ENCODE measurements at regions not wholly inside any gene's neighbourhood (a gene's known extent, or its start where the extent isn't known, plus 50 kb on each side); places are given as distances from the start of the nearest gene placed in this dataset.

DNA sequence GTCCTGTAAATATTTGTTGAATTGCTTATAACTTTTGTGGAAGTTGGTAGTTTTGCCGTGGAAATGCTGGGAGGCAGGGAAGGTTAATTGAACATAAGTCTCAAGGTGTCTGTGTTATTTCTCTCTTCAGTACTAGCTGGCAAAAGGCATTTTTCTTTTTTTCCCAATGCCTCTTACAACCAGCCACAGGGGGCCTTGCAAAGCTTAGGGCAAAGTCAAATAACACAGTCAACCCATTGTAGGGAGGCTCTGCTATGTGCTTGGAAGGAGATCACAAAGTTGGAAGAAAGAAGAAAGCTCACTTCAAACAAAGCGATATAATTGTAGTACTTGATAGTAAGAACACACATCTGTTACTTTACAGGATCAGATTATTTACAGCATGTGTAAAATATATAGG, 802.6 kb downstream of the PDHA2 start:
- in situ Hi-C loops (cut with HindIII; ENCODE audit: low pct_unique_long_range_greater_than_20kb, low sequenced_read_pairs), result no loop called here
- no peak for DNase-seq (ENCODE audit: low read depth, low spot score)

- DNase-seq (ENCODE audit: low read depth, low spot score), result no peak
- in situ Hi-C loops (cut with HindIII; ENCODE audit: low pct_unique_long_range_greater_than_20kb, low sequenced_read_pairs), result no loop called here
These were observed 806.3 kb downstream of the PDHA2 start for GRCh38 chr4:96646146-96646545.

DNA sequence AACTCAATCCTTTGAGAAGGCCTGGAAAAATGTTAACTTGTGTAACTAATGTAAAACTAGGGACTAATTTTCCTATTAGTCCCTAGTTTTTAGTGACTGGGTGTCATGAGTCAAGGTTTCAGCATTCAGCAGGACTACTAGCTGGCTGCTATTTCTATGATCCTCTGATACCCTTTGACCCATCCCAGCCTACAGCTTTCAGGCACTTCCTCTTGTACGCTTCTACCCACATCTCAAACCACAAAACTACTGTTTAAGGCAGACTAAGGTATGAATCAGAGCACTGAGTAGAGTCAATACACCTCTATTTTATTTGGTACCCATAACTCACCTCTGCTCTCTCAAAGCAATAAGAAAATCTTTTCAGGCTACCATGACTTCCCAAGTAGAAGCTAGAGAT, 809.6 kb downstream of the PDHA2 start:
- no peak for DNase-seq (ENCODE audit: low read depth, low spot score)

DNA sequence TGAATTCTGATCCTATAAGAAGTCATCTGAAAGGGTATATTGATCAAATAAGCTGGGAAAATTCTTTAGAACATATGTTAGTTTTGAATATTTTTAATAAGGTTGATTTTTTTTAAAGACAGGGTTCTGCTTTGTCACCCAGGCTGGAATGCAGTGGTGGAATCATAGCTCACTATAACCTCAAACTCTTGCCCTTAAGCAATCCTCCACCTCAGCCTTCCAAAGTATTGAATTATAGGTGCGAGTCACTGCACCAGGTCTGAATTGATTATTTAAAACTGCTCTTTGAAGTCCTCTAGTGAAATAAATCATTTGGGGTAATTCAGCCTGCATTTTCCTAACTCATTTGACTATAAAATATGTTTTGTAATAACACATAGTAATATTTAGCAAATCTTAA, 812.3 kb downstream of the PDHA2 start:
- no peak for DNase-seq (ENCODE audit: low read depth, low spot score)
- in situ Hi-C loops (cut with HindIII; ENCODE audit: low pct_unique_long_range_greater_than_20kb, low sequenced_read_pairs), result no loop called here

More for the DNA sequence above, 809.6 kb downstream of the PDHA2 start:
- in situ Hi-C loops (cut with HindIII; ENCODE audit: low pct_unique_long_range_greater_than_20kb, low sequenced_read_pairs), result no loop called here

GRCh38 chr4:96652821-96653220, 812.9 kb downstream of the PDHA2 start:
- in situ Hi-C loops (cut with HindIII; ENCODE audit: low pct_unique_long_range_greater_than_20kb, low sequenced_read_pairs), result no loop called here
- DNase-seq (ENCODE audit: low read depth, low spot score), result no peak

DNA sequence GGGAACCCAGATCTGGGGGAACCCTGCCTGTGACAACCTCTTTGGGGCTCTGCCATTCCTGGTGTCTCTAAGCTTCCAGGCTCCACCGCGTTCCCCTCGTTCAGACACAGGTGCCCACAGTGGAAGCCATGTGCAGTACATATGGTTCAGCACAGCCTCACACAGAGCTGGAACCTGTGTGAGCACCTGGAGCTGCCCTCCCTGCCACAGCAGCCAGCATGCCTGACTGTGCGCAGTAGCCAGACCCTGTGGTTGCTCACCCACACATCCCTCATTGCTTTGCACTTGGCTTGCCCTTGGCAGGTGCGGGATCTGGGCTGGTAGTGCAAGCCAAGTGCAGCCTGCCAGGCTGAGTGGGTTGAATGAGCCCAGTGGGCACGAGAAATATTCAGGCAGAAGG, 814.2 kb downstream of the PDHA2 start:
- no peak for DNase-seq (ENCODE audit: low read depth, low spot score)
- in situ Hi-C loops (cut with HindIII; ENCODE audit: low pct_unique_long_range_greater_than_20kb, low sequenced_read_pairs), result no loop called here

DNA sequence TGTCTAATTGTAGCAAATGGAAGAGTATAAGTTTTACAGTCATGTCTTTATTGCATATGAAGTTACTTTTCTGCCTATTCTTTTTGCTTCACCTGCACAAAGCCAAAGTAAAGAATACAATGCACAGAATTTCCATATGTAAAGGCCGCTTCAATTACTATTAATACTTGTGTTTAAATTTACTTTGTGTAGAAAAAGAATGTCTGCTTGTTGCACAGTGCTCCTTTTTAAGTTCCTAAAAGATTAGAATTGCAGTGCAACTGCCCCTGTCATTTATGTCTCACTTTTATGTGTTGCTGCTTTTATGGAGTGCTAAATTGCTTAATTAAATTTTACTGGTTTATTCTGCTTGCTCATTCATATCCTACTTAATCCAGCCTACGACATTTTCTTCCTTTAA, 830.5 kb downstream of the PDHA2 start:
- in situ Hi-C loops (cut with HindIII; ENCODE audit: low pct_unique_long_range_greater_than_20kb, low sequenced_read_pairs), result no loop called here
- no peak for DNase-seq (ENCODE audit: low read depth, low spot score)

- in situ Hi-C loops (cut with HindIII; ENCODE audit: low pct_unique_long_range_greater_than_20kb, low sequenced_read_pairs), result no loop called here
- no peak for DNase-seq (ENCODE audit: low read depth, low spot score)
These were observed 835.5 kb downstream of the PDHA2 start for GRCh38 chr4:96675416-96675815.

DNA sequence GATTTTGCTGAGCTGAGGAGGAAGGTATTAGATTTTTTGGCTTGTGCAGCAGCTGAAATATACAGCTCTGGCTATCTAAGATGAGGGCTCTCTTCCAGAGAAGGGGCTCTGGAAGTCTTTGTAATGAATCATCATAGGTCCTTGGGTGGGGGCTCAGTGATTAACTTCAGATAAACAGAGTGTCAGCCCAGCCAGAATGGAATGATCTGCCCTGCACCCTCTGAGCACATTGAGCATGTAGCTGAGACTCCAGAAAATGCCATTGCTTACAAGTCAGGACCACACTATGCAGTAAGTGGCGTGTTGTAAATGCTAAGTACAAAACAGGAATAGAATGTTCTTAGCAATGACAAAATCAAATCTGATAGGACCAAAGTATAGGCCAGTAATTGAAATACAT, 836.0 kb downstream of the PDHA2 start:
- in situ Hi-C loops (cut with HindIII; ENCODE audit: low pct_unique_long_range_greater_than_20kb, low sequenced_read_pairs), result no loop called here
- DNase-seq (ENCODE audit: low read depth, low spot score), result no peak

- in situ Hi-C loops (cut with HindIII; ENCODE audit: low pct_unique_long_range_greater_than_20kb, low sequenced_read_pairs), result no loop called here
- DNase-seq (ENCODE audit: low read depth, low spot score), result no peak
These were observed 837.0 kb downstream of the PDHA2 start for GRCh38 chr4:96676754-96677435.

DNA sequence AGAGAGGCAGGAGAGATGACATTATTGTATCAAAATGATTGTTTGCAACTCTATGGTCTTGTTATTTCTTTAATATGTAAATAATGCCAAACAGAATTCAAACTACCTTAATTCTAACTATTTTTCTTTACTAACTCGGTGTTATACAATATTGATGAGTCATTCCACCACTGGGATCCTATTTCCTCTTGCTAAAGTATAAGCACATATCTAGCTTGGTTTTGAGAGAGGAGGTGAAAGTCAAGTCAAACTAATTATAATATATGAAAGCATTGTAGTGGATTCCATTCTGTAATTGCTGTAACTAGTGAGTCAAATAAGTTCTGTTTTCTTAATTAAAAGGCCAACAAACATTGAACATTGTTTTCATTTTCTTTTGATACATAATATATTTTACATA, 837.6 kb downstream of the PDHA2 start:
- no peak for DNase-seq (ENCODE audit: low read depth, low spot score)
- in situ Hi-C loops (cut with HindIII; ENCODE audit: low pct_unique_long_range_greater_than_20kb, low sequenced_read_pairs), result no loop called here

DNA sequence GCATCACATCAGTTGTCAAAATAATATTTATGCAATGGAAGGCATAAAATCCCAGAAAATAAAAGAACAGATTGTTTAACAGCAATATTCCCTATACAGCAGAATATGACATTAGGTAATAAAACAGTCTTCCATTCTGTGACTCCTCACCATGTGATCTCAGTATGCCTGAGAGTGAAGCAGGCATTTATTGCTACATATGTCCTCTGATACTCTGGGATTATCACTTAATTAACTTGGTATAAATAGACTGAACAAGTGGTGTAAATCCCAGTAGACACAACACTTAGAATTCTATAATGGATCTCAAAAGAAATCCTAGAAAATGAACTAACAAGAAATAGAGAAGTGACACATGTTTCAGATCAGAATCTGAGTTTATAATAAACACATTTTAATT, 841.3 kb downstream of the PDHA2 start:
- DNase-seq (ENCODE audit: low read depth, low spot score), result no peak
- in situ Hi-C loops (cut with HindIII; ENCODE audit: low pct_unique_long_range_greater_than_20kb, low sequenced_read_pairs), result no loop called here

GRCh38 chr4:96685691-96686090, 845.8 kb downstream of the PDHA2 start:
- no peak for DNase-seq (ENCODE audit: low read depth, low spot score)
- in situ Hi-C loops (cut with HindIII; ENCODE audit: low pct_unique_long_range_greater_than_20kb, low sequenced_read_pairs), result no loop called here

DNA sequence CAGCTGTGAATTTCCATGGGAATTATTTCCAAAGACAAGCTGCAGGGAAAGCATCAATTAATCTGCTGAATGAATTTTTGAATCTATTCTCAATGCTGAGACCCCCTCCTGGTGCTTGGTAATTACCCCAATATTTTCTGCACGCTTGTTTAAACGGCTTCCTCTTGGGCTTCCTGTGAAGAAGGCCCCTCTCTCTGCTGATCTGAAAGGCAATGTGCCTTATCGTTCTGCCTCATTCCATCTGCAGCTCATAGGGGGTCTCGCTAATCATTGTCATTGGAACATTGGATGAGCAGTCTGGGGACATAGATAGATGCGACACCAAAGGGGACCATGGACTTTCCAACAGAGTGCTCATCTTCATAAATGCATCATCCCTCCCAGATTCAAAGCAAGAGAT, 851.6 kb downstream of the PDHA2 start:
- in situ Hi-C loops (cut with HindIII; ENCODE audit: low pct_unique_long_range_greater_than_20kb, low sequenced_read_pairs), result no loop called here
- DNase-seq (ENCODE audit: low read depth, low spot score), result no peak

- in situ Hi-C loops (cut with HindIII; ENCODE audit: low pct_unique_long_range_greater_than_20kb, low sequenced_read_pairs), result no loop called here
- DNase-seq (ENCODE audit: low read depth, low spot score), result no peak
These were observed 858.9 kb downstream of the PDHA2 start for GRCh38 chr4:96698831-96699230.

- in situ Hi-C loops (cut with HindIII; ENCODE audit: low pct_unique_long_range_greater_than_20kb, low sequenced_read_pairs), result no loop called here
- no peak for DNase-seq (ENCODE audit: low read depth, low spot score)
These were observed 863.4 kb downstream of the PDHA2 start for GRCh38 chr4:96703265-96703664.

DNA sequence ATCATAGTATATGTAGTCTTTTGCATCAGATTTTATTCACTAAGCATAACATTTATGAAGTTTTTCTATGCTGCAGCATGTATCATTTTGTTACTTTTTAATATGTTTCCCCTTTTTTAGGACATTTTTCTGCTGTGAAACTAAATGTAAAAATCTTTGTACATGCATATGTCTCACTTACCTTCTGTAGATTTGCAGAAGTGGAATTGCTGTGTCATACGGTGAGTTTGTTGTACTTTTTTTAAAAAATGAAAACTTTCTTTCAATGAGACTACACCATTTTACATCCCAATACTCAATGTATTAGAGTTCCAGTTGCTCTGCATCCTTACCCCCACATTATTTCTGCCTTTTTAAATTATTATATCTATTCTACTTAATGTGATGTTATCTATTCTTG, 868.9 kb downstream of the PDHA2 start:
- in situ Hi-C loops (cut with HindIII; ENCODE audit: low pct_unique_long_range_greater_than_20kb, low sequenced_read_pairs), result no loop called here

GRCh38 chr4:96713271-96713850, 873.5 kb downstream of the PDHA2 start:
- no peak for DNase-seq (ENCODE audit: low read depth, low spot score)
- in situ Hi-C loops (cut with HindIII; ENCODE audit: low pct_unique_long_range_greater_than_20kb, low sequenced_read_pairs), result no loop called here

More for the DNA sequence above, 868.9 kb downstream of the PDHA2 start:
- DNase-seq (ENCODE audit: low read depth, low spot score), result no peak

DNA sequence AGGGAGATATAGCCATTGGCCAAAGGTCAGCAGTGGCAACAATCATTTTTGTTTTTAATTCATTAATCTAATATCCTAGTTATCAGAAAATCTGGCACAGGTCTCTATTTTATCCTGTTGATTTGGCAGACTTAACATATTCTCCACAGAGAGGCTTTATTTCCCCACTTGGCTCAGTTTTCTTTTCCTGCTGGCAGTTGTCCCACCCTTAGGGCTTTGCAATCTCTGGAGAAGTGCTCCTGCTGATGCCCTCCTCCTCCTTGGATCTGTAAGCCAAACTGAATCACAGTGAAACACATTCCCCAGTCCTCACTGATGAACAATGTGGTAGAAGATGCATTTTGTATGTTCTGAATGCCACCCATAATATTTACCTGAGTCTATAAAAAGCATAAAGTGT, 889.7 kb downstream of the PDHA2 start:
- no peak for DNase-seq (ENCODE audit: low read depth, low spot score)
- in situ Hi-C loops (cut with HindIII; ENCODE audit: low pct_unique_long_range_greater_than_20kb, low sequenced_read_pairs), result no loop called here

DNA sequence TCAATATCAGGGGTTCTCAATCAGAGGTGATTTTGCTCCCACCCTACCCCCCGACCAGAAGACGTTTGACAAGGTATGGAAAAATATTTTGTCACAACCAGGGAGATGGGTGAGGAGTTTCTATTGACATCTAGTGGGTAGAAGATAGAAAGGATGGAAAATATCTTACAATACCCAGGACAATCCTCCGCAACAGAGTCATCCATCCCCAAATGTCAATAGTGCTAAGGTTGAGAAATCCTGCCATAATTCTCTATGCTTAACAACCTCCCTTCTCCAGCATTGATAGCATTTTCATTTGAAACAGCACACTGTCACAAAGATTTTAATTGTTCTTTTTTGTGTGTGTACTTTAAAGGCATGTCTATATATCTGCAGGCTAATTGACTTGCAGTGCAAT, 890.5 kb downstream of the PDHA2 start:
- DNase-seq (ENCODE audit: low read depth, low spot score), result no peak
- in situ Hi-C loops (cut with HindIII; ENCODE audit: low pct_unique_long_range_greater_than_20kb, low sequenced_read_pairs), result no loop called here
